ENCODE measurements at regions not wholly inside any gene's neighbourhood (a gene's known extent, or its start where the extent isn't known, plus 50 kb on each side); places are given as distances from the start of the nearest gene placed in this dataset.

GRCh38 chr11:134542401-134543165, 130.5 kb upstream of the B3GAT1 start:
- TF ChIP-seq EHMT2 (IDR thresholded peaks at IDR 0.05; ENCODE audit: borderline replicate concordance, low read depth, low read length) (no peak), NCOA2 (CRISPR knock-in tag; IDR thresholded peaks at IDR 0.05) (no peak), SP2 (CRISPR knock-in tag; IDR thresholded peaks at IDR 0.05) (no peak)
